Ishikawa (cell line): ENCODE measurements at regions not wholly inside any gene's neighbourhood (a gene's known extent, or its start where the extent isn't known, plus 50 kb on each side); places are given as distances from the start of the nearest gene placed in this dataset.

Experiments
- CEBPB ChIP-seq: IDR thresholded peaks from 2 replicates; pipeline ENCODE4 v1.6.1; 2012
- CREB1 ChIP-seq: IDR thresholded peaks from 2 replicates; pipeline ENCODE4 v1.6.1; 2012; ENCODE audit warnings: low read depth
- EGR1 ChIP-seq: IDR thresholded peaks from 2 replicates; pipeline ENCODE4 v1.6.1; 2012
- EP300 ChIP-seq: IDR thresholded peaks from 2 replicates; pipeline ENCODE4 v1.6.1; 2012; ENCODE audit warnings: borderline replicate concordance
- FOXM1 ChIP-seq: IDR thresholded peaks from 2 replicates; pipeline ENCODE4 v1.6.1; 2012; ENCODE audit warnings: low read depth, borderline replicate concordance
- MAX ChIP-seq: IDR thresholded peaks from 2 replicates; pipeline ENCODE4 v1.6.1; 2012
- NFIC ChIP-seq: IDR thresholded peaks from 2 replicates; pipeline ENCODE4 v1.6.1; 2012
- RAD21 ChIP-seq: IDR thresholded peaks from 2 replicates; pipeline ENCODE4 v1.6.1; 2012; ENCODE audit warnings: low read depth
- REST ChIP-seq: IDR thresholded peaks from 2 replicates; pipeline ENCODE4 v1.6.1; 2012; ENCODE audit warnings: low read depth, mild to moderate bottlenecking
- TAF1 ChIP-seq: IDR thresholded peaks from 2 replicates; pipeline ENCODE4 v1.6.1; 2012; ENCODE audit warnings: low read depth, mild to moderate bottlenecking
- TCF12 ChIP-seq: IDR thresholded peaks from 2 replicates; pipeline ENCODE4 v1.6.1; 2012; ENCODE audit warnings: low read depth
- TEAD4 ChIP-seq: IDR thresholded peaks from 2 replicates; pipeline ENCODE4 v1.6.1; 2012
- USF1 ChIP-seq: IDR thresholded peaks from 2 replicates; pipeline ENCODE4 v1.6.1; 2012
- YY1 ChIP-seq: IDR thresholded peaks from 2 replicates; pipeline ENCODE4 v1.6.1; 2012; ENCODE audit warnings: low read depth
- ZBTB7A ChIP-seq: IDR thresholded peaks from 2 replicates; pipeline ENCODE4 v1.6.1; 2012; ENCODE audit warnings: low read depth

GRCh38 chr6:87995461-87995860, 52.2 kb upstream of the SPACA1 start:
- TF ChIP-seq CREB1 (no peak), NFIC (no peak), YY1 (no peak), REST (no peak), EGR1 (no peak), TEAD4 (no peak)

- TF ChIP-seq EGR1 (no peak), ZBTB7A (no peak), TAF1 (no peak), USF1 (no peak), NFIC (no peak), TCF12 (no peak), CREB1 (no peak), CEBPB (no peak), MAX (no peak), EP300 (no peak), YY1 (no peak), RAD21 (no peak), REST (no peak), FOXM1 (no peak), TEAD4 (no peak)
Measured at GRCh38 chr6:87993356-87993755, 54.3 kb upstream of the SPACA1 start.

- TF ChIP-seq TCF12 = no peak
- no peak for TF ChIP-seq CEBPB
Measured at GRCh38 chr6:87990871-87991270, 56.8 kb upstream of the SPACA1 start.

- TF ChIP-seq YY1 (no peak), TAF1 (no peak), REST (no peak), CEBPB (no peak), CREB1 (no peak), TEAD4 (no peak), ZBTB7A (no peak), FOXM1 (no peak), NFIC (no peak), USF1 (no peak), RAD21 (no peak), MAX (no peak), EP300 (no peak), TCF12 (no peak), EGR1 (no peak)
Measured at GRCh38 chr6:87982134-87982533, 65.5 kb upstream of the SPACA1 start.

- TF ChIP-seq CREB1 = no peak
- no peak for TF ChIP-seq NFIC
- TF ChIP-seq EP300 = no peak
- no peak for TF ChIP-seq ZBTB7A
- no peak for TF ChIP-seq YY1
- TF ChIP-seq TAF1 = no peak
- TF ChIP-seq TCF12 = no peak
- no peak for TF ChIP-seq USF1
- no peak for TF ChIP-seq EGR1
- TF ChIP-seq MAX = no peak
- TF ChIP-seq RAD21 = no peak
- no peak for TF ChIP-seq TEAD4
- TF ChIP-seq CEBPB = no peak
- TF ChIP-seq REST = no peak
- TF ChIP-seq FOXM1 = no peak
Measured at GRCh38 chr6:87979737-87980136, 67.9 kb upstream of the SPACA1 start.
